Fibroblast of skin of abdomen (primary cell): ENCODE measurements at regions not wholly inside any gene's neighbourhood (a gene's known extent, or its start where the extent isn't known, plus 50 kb on each side); places are given as distances from the start of the nearest gene placed in this dataset.
"Not testable (repeated sequence)": the region's sequence is repeated elsewhere in the genome, so short reads cannot be mapped to it uniquely, and the experiment has no call there.

Experiments
- DNase-seq: peaks from one replicate; pipeline ENCODE4 v3.0.0-alpha.2; 2013

GRCh38 chr2:181792906-181793305 is 98.6 kb upstream of the ITPRID2 start:
- DNase-seq = no peak

GRCh38 chr2:181798022-181798421 is 93.5 kb upstream of the ITPRID2 start:
- no peak for DNase-seq

GRCh38 chr2:181802300-181802699 is 89.2 kb upstream of the ITPRID2 start:
- not testable (repeated sequence) for DNase-seq

- not testable (repeated sequence) for DNase-seq
Observed at GRCh38 chr2:181803903-181804799, 87.4 kb upstream of the ITPRID2 start.

GRCh38 chr2:181805228-181806038 is 86.1 kb upstream of the ITPRID2 start:
- peak; percentile 92 for DNase-seq

GRCh38 chr2:181806039-181806392 is 85.5 kb upstream of the ITPRID2 start:
- DNase-seq = no peak

GRCh38 chr2:181807526-181807925 is 84.0 kb upstream of the ITPRID2 start:
- peak; percentile 40 for DNase-seq

GRCh38 chr2:181810823-181811695 is 80.5 kb upstream of the ITPRID2 start:
- peak; percentile 71 for DNase-seq

GRCh38 chr2:181812106-181812743 is 79.3 kb upstream of the ITPRID2 start:
- DNase-seq = peak; percentile 35

- peak; percentile 76 for DNase-seq
Observed at GRCh38 chr2:181814057-181814491, 77.5 kb upstream of the ITPRID2 start.

- DNase-seq = no peak
Observed at GRCh38 chr2:181817509-181817908, 74.0 kb upstream of the ITPRID2 start.

- DNase-seq = no peak
Observed at GRCh38 chr2:181818058-181818680, 73.4 kb upstream of the ITPRID2 start.

GRCh38 chr2:181818840-181819239 is 72.7 kb upstream of the ITPRID2 start:
- DNase-seq = no peak

GRCh38 chr2:181821049-181821448 is 70.5 kb upstream of the ITPRID2 start:
- no peak for DNase-seq

GRCh38 chr2:181822097-181822496 is 69.4 kb upstream of the ITPRID2 start:
- DNase-seq = no peak

GRCh38 chr2:181823405-181823804 is 68.1 kb upstream of the ITPRID2 start:
- DNase-seq = no peak

- DNase-seq = no peak
Observed at GRCh38 chr2:181828122-181828705, 63.3 kb upstream of the ITPRID2 start.

- DNase-seq = no peak
Observed at GRCh38 chr2:181829230-181829629, 62.3 kb upstream of the ITPRID2 start.

GRCh38 chr2:181832015-181832414 is 59.5 kb upstream of the ITPRID2 start:
- no peak for DNase-seq

- no peak for DNase-seq
Observed at GRCh38 chr2:181836583-181836982, 54.9 kb upstream of the ITPRID2 start.

- no peak for DNase-seq
Observed at GRCh38 chr2:181837563-181837962, 54.0 kb upstream of the ITPRID2 start.
